ENCODE measurements at regions not wholly inside any gene's neighbourhood (a gene's known extent, or its start where the extent isn't known, plus 50 kb on each side); places are given as distances from the start of the nearest gene placed in this dataset.

DNA sequence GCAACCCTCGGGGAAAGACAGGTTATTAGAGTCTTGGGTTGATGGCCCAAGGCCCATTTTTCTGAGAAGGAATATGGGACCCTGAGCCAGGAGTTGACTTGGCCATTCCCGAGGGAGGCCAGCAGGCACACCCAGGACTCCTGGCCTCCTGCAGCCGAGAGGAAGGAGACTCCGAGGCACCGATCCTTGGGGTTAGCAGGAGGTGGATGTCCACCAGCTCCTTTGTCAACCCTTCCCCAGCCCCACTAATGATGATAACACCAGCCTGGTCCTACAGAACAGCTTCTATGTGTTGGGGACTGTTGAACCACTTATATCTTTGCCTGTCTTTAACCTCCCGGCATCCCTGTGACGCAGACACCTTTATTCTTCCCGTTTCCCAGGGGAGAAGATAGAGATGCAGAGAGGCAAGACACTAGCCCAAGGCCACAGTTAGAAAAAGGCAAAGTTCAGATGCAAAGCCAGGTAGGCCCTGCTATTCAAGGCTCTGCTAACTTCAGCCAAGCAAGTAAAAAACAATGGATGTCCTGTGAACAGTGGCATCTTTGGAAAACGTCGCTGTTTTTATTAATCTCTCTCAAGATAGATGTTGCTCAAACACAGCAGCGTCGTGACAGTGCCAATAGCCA is 767.3 kb upstream of the TBX3 start:
- peak; percentile 18 for DNase-seq

DNA sequence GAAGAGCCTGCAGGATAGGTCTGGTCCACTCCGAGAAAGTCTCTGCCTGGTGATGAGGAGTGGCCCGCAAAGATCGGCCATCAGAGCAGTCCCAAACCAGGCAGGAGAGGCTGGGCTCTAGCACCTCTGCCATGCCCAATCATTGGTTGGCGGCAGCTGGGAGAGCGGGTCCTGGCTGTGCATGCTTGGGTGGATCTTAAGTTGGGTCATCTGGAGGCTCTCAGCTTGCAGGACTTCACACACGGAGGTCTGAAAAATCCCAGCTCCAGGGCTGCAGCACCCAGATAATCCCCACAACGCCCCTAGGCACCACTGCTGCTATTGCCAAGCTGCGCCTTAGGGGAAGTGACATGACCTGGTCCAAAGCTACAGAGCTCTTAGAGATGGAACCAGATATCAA is 766.7 kb upstream of the TBX3 start:
- no peak for DNase-seq

DNA sequence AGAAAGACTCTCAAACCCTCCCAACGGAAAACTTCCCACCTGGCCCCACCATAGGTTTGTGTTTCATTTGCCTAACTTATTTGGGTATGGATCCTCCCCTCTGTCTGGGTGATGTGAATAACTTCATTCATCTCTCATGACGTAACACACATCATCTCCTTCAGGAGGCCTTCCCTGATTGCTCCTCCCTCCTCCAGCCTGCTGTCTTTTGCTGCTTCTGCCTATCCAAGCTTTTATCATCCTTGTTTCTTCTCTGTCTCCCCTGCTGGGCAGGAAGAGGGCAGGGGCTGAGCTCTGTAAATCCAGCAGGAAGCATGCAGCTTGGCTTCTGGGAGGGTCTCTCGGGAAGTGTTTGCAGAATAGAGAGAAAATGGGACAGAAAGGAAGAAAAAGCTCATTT is 766.0 kb upstream of the TBX3 start:
- no peak for DNase-seq

DNA sequence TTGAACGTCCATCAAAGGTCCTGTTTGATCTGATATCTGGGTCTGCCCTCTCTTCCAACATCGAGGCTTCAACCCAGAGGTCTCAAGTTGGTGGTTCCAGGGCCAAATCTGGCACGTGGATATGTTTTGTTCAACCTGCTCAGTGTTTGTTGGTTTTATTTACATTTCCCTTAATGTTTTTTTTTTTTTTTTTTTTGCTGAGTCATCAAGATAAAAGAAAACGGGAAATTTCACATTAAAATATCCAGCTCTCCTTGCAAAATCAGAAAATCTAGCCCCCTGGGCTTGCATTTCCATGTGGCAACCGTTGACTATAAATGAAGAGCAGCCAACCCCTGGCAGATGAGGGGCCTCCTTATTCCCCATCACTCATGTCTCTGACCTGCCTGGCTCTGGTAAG is 765.6 kb upstream of the TBX3 start:
- no peak for DNase-seq

DNA sequence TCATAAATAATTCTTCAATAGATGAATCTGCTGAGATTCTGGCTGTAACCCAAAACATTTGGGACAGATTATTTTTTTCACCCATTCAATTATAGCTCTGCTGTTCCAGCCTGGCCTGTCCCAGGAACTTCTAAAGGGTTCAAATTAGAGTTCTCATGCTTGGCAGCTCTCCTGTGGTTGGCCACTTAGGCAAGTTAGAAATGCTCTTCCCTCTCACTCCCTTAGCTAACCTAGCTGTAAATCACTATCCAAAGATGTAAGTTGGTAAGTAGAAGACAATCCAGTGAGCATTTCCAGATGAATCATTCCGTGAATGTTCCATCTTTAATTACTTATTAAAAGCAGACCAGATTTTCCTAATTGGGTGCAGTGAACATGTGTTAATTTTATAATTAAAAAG is 760.4 kb upstream of the TBX3 start:
- no peak for DNase-seq

DNA sequence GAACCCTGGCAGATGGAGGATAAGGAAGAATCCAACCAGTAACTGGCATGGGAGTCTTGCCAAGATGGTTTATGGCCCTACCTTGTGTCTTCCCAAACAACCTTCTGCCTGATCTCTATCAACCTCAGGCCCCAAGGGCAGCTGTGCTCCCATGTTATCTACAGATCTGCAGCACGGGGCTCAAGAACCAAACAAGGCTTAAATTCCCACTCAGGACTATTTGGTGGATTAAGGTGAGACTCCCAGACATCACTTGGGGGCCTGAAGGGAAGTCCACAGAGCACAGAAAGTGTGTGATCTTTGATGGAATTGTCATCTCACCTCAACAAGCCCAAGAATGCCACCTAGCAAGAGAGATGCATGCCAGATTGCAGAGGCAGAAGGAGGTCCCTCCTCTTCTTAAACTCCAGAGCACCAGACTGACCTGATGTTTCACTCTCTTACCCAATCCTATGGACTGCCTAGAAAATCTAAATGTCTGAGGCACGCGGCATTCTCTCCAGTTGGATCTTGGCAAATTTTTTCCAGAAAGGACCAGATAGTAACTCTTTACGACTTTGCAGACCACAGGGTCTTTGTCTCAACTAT is 759.5 kb upstream of the TBX3 start:
- DNase-seq: no peak

DNA sequence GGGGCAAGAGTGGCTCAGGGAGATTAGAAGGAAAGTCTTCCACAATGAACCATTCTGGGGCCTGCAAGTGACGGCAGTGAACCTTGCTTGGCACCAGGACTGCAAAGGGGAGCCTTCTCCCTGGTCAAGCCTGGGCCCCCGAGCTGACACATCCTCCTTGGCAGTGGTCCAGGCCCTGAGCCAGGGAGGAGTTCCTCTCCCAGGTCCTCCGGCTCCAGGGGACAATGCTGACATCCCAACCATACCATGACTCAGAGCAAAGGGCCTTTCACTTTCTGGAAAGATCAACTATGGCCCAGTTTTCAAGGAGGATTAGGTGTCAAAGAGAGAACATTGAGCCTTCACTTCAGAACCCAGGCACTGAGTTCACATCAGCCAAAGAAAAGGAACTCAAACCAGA is 756.5 kb upstream of the TBX3 start:
- no peak for DNase-seq

DNA sequence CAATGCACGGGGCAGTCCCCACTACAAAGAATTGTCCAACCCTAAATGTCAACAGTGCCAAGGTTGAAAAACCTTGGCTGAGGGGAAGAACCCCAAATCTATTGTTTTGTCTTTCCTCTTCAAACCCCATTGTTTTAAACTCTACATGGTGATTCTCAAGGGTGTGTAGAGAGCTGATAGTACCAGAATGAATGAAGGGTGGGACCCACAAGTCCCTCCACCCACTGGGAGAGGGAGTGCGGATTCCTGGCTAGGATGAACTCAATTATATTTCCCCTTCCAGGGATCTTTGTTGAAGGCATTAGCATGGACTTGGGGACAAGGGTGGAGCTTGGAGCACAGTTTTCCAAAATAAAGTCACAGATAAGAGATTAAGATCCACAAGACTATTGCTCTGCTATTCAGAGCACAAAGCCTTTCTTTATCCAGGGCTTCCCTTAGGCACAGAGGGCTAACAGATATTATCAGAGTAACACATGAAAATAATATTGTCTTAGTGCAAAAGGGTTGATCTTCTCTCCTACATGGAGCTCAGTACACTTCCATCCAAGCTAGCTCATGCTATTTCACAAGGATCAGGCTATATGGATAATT is 755.1 kb upstream of the TBX3 start:
- no peak for DNase-seq

DNA sequence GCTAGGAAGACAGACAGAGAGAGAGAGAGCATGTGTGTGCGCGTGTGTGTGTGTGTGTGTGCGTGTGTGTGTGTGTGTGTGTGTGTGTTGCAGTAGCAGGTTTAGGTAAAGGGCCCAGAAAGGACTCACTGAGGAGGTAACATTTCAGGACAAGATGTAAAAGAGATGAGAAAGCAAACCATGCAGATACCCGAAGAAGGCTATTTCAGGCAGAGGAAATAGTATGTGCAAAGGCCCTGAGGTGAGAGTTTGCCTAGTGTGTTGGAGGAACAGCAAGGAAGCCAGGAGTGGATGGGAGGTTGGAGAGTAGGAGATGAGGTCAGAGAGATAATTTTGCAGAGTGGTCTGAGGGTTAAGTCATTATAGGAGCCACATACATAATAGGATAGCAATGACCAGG is 754.3 kb upstream of the TBX3 start:
- DNase-seq: no peak

DNA sequence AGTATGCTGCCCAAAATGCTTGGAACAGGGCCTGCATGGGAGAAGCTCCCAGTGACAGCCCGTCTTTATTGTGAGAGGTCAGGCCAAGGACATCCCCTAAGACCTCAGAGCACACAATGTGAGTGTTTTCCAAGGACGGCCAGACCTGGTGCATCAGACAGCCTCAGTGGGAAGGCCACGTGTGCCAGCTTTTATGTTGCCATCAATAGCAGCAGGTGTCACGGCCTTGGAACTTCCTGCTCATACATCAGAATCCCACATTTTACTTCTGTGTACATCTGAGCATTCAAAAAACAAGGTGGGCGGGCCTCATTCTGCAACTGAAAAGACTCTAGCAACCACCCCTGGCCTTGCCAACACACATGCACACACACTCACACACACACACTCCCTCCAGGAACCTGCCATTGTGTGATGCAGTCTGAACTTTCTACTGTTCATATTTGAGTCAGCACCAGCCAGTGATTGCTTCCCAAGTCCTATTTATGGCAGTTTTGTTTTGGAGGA is 753.1 kb upstream of the TBX3 start:
- DNase-seq: no peak

DNA sequence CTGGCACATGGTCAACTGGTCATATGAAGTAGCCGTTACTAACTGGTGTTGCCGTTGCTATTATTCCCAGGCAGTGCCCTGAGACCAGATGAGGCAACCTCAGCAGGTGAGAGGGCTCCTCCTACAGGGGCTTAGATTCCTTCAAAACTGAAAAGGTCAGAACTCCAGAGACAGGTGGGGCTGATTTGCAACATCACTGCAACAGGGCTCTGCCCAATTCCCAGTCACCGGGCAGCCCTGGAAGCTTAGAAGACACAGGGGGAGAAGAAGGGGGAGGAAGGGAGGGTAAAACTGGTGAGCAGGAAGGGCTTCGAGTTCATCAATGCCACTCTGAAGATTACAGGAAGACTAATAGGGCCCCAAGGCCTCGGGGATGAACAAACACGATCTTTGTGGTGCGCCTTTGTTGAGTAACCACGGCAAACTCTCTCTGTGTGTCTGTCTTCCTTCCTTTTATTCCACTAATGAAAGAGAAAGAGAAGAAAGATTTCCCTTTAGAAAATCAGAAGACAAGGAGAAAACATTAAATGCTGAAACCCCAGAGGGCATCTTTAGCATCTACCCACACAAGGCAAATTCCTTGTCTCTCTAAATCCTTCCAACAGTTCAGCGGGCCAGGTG is 749.1 kb upstream of the TBX3 start:
- no peak for DNase-seq

DNA sequence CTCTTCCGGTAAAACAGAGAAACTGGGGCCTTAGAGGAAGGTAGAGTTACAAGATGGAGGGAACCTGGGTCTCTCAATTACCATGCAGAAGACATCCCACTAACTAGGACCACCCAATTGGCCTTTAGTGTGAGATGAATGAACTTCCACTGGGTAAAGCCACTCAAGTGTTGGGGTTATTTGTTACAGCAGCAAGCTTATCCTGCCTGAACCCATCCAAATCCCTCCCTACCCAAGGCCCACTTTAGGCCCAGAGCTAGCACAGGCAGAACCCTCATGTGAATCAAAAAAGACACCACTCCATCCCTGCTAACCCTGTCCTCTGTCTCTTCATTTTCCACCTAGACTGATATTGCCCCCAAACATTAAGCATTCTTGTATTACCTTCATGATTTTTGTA is 746.7 kb upstream of the TBX3 start:
- no peak for DNase-seq

DNA sequence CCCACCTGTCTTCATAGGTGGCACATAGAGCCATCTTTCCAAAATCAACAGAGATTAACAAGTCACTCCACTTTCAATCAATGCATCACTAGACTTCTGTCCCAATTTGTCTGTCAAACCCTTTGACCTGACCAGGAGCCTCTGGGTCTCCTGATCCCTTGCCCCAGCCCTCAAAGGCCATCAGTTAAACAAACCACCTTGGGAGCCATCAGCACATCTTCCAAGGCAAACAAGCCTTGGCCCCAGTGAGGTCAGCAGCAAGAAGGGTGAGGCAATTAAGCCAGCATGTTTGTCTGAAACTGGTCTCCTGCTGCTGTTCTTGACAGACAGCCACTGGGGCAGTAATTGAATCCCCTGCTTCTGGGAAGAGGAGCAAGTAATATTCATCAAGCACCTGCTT is 742.8 kb upstream of the TBX3 start:
- DNase-seq: no peak

DNA sequence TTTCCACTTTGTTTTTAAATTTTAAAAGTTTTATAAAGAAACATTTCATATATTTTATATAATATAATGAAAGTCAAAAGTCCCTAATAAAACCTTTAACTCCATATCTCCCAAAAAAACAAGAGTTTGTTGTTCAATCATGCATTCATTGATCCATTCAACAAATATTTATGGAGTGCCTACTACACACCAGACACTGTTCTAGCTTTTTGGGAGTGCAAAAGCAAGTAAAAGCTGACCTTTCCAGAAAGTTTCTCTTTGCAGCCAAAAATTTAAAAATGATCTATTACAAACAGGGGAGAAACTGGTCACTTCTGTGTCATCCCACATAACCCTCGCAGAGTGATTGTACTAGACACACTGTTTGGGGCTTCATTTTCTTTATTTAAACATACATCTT is 740.0 kb upstream of the TBX3 start:
- DNase-seq: no peak

DNA sequence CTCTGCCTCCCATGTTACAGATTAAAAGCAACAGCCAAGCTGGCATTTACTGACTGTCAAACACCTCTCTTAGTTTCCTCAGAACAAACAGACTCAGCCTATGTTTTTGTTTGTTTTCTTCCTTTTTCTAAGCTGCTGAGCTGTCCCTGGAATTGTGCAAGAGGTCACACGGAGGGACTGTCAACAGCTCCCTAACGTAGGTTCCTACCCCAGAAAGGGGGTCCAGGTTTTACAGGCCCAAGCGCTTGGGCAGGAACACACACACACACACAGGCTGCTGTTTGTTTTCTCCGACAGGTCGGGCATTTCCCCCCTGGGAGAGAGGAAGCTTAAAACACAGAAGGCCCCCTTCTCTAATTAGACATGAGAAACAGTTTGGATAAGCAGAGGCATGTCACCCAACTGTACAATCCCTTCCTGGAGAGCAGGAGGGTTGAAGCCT is 739.6 kb upstream of the TBX3 start:
- no peak for DNase-seq

DNA sequence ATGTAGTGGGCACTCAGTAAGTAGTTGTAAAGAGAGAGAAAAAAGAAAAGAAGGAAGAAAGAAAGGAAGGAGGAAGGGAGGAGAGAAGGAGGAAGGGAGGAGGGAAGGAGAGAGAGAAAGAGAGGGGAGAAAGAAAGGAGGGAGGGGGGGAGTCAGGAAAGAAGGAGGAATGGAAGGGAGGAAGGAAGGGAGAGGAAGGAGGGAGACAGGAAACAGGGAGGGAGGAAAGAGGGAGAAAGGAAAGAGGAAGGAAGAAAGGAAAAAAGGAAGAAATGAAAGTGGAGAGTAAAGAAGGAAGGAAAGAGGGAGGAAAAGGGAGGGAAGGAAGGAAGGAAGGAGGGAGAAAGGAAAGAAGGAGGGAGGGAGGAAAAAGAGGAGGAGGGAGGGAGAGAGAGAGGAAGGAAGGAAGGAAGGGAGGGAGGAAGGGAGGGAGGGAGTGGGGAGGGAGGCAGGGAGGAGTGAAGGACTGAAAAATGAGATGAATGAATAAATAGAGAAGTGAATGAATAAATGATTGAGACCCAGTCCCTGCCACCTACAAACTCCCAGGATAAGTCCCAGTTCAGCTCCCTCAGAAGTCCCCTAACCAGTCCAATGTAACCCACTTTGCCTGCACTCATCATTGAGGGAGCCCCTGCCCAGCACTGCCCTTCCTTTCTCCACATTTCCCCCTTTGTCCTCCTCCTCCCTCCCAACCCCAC is 739.0 kb upstream of the TBX3 start:
- no peak for DNase-seq

DNA sequence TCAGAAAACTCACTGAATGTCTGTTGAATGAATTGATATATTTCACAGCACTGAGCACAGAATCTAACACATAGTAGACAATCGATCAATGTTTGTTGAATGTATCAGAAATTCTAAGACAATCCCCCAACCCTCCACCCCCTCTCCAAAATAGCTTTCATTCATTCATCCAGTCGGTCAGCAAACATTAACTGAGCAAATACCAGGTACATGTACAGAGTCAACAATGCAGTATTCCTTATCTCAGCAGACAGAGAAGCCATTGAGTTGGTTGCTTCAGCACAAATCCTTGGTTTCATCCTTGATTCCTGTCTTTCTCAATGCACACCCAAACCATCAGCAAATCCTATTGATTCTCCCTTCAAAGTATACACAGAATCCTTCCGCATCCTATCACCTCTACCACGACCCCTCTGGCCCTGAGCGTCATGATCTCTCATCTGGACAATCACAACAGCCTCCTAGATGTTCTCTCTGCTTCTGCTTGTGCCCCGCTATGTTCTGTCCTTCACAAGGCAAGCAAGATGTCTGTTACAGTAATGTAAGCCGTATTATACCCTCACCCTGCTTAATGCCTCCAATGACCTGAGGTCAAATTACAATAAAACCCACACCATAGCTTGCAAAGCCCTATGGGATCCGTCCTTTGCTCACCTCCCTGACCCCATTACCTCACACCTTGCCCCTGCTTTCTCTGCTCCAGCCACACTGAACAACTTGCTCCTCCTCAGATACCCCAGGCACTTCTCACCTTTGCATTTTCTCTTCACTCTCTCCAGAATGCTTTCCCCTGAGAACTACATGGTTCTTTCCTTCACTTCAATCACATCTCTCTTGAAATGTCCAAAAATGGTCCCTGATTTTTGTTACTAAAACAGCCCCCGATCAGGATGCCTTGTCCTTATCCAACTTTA is 738.1 kb upstream of the TBX3 start:
- no peak for DNase-seq

DNA sequence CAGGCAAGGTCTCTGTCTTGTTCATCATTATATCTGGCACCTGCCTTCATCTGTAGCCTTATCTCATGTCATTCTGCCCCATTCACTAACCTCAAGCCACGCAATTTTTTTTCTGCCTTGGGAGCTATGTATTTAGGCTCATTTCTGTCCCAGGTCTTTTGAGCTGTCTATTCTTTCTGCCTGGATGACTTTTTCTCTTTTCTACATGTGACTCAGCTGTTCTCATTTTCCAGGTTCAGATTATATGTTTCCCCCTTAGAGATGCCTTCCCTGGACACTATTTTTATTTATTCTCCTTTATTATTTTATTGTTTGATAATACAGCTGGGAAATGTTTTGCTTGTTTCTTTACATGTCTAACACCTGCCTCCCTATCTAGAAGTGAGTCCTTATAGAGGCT is 737.4 kb upstream of the TBX3 start:
- DNase-seq: no peak

DNA sequence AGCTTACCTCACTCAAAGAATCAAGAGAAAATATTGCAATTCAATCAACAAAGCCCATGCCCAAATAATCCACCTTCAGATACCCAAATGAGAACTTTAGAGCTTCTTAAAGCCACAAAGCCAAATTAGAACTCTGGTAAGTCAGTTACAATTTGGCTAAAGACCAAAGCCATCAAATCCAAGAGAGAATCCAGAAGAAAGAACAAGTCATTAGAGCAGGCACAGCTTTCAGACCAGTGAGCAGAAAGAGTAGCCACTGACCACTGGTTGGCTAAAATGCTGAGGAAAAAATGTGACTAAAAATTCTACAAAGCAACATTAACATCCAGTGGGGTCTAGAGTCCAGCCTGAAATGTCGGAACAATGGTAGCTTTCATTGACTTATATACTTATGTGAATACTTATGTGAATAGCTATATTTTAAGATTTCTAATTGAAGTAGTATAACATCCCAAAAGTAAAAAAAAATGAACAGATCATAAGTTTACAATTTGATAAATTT is 735.2 kb upstream of the TBX3 start:
- no peak for DNase-seq

DNA sequence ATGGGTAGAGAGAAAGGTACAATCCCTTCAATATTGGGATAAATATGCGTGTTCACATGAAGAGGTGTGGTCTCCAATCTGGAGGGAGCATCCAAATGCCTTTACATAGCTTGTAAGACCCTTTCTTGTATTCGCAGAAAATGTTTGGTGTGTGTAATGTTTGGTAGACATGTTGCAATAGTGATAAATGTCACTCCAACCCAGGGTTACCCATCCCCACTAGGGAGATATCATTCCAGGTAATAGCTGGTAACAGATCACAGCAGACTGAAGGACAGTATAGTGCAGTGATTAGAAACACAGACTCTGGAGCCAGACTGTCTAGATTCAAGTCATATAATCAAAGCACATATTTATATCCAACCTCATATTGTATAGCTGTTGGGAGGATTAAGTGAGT is 733.6 kb upstream of the TBX3 start:
- DNase-seq: no peak

DNA sequence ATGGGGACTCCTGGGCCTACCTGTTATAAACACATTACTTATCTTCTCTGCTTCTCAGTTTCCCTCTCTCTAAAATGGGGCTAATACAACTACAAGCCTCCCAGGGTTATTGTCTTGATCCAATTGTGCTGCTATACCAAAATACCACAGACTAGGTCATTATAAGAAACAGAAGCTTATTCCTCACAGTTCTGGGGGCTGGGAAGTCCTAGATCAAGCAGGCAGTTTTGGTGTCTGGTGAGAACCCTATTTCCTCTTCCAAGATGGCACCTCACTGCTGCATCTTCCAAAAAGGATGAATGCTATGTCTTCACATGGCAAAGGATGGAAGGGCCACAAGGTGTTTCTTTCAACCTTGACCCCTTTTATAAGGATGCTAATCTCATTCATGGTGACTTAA is 732.9 kb upstream of the TBX3 start:
- no peak for DNase-seq

DNA sequence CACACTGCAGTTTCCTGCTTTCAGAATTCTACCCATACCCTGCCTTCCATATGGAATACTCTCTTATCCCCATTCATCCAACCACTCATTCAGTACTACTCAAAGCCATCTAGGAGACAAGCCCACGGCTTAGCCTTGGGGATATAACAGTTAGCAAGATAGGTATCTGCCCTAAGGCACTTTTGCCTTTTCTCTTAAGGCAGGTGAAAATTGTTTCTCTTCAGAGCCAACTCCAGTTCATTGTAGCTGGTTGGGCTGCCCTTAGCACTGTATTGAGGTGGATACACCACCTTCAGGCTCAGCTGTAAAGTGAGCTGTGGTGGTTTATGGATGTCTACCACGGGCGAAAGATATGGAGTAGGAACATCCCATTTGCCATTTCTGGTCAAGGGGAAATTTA is 729.7 kb upstream of the TBX3 start:
- DNase-seq: no peak

Data from NCI-H1092 treated with DMSO at 0.1 percent for 48 hours (cell line).